ENCODE measurements at regions not wholly inside any gene's neighbourhood (a gene's known extent, or its start where the extent isn't known, plus 50 kb on each side); places are given as distances from the start of the nearest gene placed in this dataset.
"Not testable (repeated sequence)": the region's sequence is repeated elsewhere in the genome, so short reads cannot be mapped to it uniquely, and the experiment has no call there.

DNA sequence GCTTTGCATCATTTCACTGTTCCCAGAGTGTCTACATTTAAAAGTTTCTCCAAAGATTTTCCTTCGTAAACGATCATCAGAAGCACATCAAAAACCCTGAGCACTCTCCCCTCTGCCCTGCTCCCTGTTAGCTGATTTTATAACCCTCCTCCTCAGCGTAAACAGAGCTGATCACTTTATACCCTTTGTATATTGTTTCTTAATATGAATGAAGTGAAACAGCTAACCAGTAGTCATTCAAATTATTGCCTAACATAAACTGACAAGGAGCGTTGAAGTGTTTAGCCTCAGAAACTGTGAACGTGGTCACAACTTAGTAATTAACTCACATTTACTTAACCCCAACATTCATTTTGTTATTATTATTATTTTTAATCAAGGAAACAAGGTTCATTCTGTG lies 160.0 kb upstream of the FOXF1 start:
- no peak for DNase-seq (ENCODE audit: low read depth in 3 of 3, low spot score in 2 of 3)

GRCh38 chr16:86351041-86351784 lies 159.1 kb upstream of the FOXF1 start:
- no peak for DNase-seq (ENCODE audit: low read depth in 3 of 3, low spot score in 2 of 3)

- DNase-seq (ENCODE audit: low read depth in 3 of 3, low spot score in 2 of 3): not testable (repeated sequence)
Measured at GRCh38 chr16:86351785-86352139, 158.6 kb upstream of the FOXF1 start.

- no peak for DNase-seq (ENCODE audit: low read depth in 3 of 3, low spot score in 2 of 3)
Measured at GRCh38 chr16:86353148-86353547, 157.2 kb upstream of the FOXF1 start.

- DNase-seq (ENCODE audit: low read depth in 3 of 3, low spot score in 2 of 3): no peak
Measured at GRCh38 chr16:86353948-86354347, 156.4 kb upstream of the FOXF1 start.

GRCh38 chr16:86354641-86355513 lies 155.4 kb upstream of the FOXF1 start:
- no peak for DNase-seq (ENCODE audit: low read depth in 3 of 3, low spot score in 2 of 3)

- no peak for DNase-seq (ENCODE audit: low read depth in 3 of 3, low spot score in 2 of 3)
Measured at GRCh38 chr16:86355531-86355930, 154.8 kb upstream of the FOXF1 start.

DNA sequence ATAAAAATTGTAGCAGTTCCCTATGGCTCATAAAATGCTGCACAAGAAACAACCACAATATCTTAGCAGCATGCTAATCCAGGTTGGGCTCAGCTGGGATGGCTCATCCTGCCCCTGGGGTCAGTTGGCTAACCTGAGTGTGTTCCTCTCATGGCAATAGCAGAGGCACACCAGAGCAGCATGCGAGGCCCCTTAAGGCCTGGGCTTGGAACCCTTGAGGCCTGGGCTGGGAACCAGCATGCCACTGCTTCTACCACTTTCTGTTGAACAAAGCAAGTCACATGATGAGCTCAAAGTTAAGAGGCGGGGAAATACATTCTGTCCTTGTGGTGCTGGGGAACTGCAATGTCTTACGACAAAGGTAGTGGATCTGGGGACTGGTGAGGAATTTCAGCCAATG lies 154.4 kb upstream of the FOXF1 start:
- DNase-seq (ENCODE audit: low read depth in 3 of 3, low spot score in 2 of 3): no peak

DNA sequence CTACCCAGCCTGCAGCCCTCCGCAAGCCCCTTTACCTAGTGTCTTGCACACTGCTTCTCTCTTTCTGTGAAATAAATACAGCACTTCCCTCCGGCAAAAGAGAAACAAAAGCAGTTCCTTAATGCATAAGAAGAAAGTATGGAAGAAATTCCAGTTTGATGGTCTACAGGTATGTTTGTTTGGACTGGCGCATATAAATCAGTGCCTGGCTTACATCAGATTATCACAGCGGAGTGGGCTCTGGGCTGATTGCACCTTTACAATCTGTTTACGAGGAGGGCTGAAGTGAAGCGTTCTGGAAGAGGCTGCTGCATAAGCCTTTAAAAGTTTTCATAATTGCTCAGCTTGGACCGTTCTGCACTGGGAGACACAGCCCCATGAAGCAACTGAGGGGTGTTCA lies 153.5 kb upstream of the FOXF1 start:
- DNase-seq (ENCODE audit: low read depth in 3 of 3, low spot score in 2 of 3): no peak

GRCh38 chr16:86357303-86357702 lies 153.0 kb upstream of the FOXF1 start:
- no peak for DNase-seq (ENCODE audit: low read depth in 3 of 3, low spot score in 2 of 3)

GRCh38 chr16:86357950-86358349 lies 152.4 kb upstream of the FOXF1 start:
- no peak for DNase-seq (ENCODE audit: low read depth in 3 of 3, low spot score in 2 of 3)

DNA sequence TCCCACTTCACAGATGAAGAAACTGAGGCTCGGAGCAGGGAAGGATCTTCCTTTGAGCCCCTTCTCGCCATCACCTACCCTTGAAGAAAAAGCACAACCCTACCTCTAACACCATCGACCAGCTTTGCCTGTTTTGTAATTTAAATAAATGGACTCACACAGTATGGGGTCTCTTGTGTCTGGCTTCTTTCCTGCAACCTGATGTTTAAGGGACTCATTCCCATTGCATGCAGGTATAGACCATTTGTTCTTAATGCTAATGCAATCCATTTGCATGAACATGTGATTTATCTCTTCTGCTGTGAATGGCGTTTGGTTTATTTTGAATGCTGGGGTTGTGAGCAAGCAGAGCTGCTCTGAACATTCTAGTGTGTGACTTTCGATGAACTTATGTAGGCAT lies 150.8 kb upstream of the FOXF1 start:
- no peak for DNase-seq (ENCODE audit: low read depth in 3 of 3, low spot score in 2 of 3)

DNA sequence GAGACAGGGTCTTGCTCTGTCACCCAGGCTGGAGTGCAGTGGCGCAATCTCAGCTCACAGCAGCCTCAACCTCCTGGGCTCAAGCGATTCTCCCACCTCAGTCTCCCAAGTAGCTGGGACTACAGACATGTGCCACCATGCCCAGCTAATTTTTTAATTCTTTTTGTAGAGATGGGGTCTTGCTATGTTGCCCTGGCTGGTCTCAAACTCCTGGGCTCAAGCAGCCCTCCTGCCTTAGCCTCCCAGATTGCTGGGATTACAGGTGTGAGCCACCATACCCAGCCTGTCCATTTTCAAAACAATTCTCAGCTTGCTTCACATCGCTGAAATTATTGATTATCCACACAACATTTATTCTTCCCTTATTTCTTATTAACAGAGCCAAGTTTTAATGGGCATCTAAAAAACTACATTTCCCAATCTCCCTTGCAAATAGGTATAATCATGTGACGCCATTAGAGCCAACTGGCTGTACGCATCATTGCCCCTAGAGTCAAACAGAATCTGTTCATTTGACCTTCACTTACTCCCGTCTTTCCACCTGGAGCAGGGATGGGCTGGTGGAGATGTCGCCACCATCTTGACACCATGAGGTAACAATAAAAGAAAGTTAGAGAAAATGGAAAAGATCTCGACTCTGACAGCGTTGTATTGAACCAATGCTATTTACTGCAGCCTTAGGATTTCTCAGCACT lies 148.0 kb upstream of the FOXF1 start:
- DNase-seq (ENCODE audit: low read depth in 3 of 3, low spot score in 2 of 3): no peak

DNA sequence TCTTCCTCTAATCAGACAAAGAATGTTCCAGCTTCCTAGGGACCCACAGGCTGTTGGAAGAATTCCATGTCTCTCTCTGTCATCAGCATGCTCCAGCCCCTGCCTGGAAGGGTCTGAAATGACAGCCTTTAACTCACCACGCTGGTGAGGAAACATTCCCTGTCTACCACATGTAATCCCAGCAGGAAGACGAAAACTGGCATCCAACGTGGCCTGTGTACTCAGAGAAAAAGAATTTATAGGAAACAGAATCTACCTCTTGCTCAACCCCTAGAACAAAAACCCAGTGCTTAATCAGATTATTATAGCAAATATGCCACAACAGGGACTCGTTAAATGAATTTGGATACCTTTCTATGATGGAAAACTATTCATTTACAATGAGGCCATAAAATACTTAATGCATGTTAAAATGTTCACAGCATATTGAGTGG lies 147.3 kb upstream of the FOXF1 start:
- DNase-seq (ENCODE audit: low read depth in 3 of 3, low spot score in 2 of 3): no peak

DNA sequence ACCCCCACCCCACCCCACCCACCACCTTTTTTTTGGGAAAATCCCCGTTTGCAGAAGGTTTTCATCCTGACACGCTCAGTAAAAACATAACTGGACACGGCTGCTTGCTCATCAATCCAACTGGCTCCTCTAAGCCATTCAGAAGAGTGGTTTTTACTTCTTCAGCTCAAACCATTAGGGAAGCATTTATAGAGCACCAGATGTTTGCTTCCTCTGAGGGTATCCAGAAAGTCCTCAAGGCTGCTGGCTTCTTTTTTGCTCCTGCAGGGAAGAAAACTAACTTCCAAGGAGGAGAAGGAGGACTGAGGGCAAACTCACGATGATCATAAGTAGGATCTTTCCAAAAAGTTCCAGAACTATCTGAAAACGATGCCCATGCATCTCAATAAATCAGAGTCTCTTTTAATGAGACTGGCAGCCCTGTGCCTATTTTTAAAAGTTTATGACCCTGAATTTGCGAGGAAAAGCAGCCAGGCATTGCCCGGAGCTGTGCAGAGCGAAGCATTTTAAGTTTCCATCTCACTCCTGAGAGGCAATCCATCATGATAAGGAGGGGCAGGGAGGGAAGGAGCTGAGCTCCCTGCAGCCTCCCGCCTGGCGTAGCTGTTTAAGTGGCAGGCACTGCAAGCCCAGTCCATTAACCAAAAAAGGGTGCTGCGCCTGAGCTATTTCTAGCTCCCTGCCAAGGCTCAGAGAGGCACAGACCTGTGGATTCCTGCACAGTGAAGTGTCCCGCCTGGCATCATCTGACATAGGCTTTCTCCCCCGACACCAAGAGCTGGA lies 146.3 kb upstream of the FOXF1 start:
- peak in 1 of 3 donors; percentile 36 for DNase-seq (ENCODE audit: low read depth in 3 of 3, low spot score in 2 of 3)

- no peak for DNase-seq (ENCODE audit: low read depth in 3 of 3, low spot score in 2 of 3)
Measured at GRCh38 chr16:86364653-86365380, 145.5 kb upstream of the FOXF1 start.

DNA sequence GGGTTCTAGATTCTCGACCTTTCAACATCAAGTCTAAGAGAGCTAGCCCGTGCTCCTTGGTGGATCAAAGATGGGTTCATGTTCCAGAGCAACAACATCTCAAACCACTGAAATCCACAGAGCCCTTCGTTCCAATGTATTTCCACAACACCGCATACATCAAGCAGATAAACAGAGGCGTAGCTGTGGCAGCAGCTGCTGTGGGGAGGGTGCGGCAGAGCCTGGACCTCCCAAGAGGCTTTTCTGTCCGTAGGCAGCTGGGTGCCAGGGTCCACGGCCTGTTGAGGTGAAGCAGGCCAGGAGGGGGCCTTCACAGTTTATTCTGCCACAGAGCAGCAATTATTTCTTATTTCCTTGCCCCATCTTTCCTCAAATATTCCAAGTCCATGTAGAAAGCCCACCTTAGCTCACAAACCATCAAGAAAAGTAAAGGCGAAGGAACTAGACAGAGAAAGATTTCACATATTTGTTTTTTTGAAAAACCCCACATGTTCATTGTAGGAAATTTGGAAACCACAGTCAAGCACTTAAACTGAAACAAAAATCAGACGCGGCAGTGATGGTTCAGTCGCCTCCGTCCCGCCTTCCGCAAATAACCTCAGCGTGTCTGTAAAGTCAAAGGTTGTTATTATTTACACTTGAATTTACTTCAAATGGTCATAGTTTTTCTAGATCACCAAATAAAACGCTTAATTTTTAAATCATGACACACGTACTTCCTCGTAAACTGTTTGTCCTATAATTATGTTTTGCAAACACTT lies 144.6 kb upstream of the FOXF1 start:
- DNase-seq (ENCODE audit: low read depth in 3 of 3, low spot score in 2 of 3): no peak

DNA sequence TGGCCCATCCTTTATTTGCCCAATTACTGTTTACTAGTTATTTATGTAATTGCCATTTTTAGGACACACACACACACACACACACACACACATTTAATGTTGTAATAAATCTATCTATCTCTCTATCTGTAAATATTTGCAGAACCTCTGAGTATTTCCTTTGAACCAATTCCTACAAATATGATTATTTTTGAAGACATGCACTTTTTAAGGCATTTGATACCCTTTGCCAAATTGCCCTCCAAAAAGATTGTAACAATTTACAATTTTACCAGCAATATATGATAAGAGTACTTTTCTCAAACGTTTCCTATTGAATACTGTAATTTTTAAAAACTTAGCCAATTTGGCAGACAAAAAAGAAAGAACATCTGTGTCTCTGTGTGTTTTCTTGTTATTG lies 143.8 kb upstream of the FOXF1 start:
- no peak for DNase-seq (ENCODE audit: low read depth in 3 of 3, low spot score in 2 of 3)

DNA sequence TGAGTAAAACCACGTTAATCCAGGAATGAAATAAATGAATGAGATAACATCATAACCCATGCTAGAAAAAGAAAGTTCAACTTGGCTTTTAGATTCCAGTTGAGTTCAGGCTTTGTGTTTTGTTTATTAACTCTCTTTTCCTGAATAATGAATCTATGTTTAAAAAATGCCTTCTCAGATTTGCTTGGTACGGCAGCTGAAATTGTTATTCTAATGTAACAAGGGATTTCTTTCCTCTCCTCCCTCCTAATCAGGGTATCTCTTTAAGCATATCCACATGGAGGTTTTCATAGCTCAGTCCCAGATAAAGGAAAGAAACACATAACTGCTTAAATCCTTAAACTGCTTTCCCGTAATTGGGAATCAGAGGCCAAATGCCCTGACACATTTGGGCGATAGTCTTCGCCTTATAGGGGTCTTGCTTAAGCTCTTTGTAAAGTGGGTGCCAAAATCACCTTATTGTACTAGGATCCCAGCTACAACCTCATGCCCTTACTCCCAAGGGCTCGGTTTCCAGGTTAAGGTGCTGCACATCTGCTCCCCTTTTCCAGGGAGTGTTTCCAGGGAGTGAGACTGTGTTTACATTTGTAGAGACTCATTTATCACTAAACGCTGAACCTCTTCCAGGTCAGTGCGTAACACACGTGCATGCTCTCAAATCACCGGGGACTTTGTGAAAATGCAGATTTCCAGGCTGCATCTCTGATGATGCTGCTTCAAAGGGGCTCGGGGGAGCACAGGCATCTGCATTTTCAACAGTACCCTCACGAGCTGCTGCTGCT lies 142.8 kb upstream of the FOXF1 start:
- DNase-seq (ENCODE audit: low read depth in 3 of 3, low spot score in 2 of 3): no peak

All from right renal cortex interstitium (tissue), 3 donors.